ENCODE measurements at regions not wholly inside any gene's neighbourhood (a gene's known extent, or its start where the extent isn't known, plus 50 kb on each side); places are given as distances from the start of the nearest gene placed in this dataset.
"Not testable (repeated sequence)": the region's sequence is repeated elsewhere in the genome, so short reads cannot be mapped to it uniquely, and the experiment has no call there.

DNA sequence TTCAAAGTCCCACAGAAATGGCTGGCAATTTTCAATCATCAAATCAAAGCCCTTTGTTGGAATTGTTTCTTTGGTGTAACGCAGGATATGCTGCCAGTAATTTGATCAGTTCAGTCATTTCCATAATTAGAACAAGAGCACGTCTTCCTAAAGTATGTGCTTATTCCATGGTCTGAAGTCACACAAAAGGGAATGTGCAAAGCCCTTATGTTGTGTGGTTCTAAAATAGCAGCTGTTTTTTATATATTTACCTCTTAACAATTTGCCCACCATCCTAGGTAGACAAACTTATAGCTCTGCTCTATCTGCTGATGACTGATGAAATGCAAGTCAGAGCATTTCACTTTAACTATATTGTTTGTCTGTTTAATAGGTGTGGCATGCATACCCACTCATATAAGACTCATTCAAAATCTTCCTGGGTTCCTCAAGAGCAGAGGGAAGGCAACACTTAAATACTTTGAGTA lies 176.1 kb upstream of the SLC38A2 start:
- no peak for DNase-seq (ENCODE audit: low spot score)

DNA sequence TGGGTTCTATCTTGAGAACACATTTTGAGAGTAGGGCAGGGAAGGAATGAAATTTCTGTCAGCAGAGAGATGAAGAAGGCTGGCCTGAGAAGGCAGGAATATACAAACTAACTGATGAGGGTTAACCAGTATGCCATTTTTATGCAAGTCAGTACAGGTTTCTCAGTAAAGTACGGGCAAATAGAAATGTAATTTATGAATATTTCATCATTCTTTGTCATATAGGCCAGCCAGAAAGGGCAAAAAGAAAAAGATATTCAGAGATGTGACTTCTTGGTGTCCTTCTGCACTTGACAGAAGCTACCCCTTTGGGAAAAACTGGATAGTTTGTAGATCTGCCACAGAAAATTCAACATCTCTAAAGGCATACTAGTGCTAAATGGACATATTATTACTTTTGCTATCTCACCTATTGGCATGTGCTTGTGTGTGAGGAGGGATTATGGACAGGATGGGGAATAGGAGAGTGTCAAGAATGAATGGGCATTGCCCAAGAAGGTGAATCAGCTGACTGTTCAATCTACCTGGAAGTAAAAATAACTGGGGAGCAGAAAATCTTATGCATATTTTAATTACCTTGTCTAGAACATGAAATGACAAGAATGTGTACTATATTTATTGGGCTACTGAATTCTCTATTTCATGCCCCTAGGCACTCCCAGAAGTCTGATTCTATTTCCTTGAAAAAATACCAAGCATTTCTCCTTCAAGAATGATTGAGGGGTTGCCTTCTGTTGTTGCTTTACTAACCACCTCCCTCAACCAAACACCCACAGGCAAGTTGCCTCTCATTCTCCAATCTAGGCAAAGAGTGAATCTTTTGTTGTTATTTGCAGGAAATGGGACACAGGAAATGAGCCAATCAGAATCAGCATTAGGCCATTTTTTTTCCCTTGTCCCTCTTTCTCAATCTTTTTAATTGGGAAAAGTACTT lies 175.1 kb upstream of the SLC38A2 start:
- DNase-seq (ENCODE audit: low spot score): no peak

DNA sequence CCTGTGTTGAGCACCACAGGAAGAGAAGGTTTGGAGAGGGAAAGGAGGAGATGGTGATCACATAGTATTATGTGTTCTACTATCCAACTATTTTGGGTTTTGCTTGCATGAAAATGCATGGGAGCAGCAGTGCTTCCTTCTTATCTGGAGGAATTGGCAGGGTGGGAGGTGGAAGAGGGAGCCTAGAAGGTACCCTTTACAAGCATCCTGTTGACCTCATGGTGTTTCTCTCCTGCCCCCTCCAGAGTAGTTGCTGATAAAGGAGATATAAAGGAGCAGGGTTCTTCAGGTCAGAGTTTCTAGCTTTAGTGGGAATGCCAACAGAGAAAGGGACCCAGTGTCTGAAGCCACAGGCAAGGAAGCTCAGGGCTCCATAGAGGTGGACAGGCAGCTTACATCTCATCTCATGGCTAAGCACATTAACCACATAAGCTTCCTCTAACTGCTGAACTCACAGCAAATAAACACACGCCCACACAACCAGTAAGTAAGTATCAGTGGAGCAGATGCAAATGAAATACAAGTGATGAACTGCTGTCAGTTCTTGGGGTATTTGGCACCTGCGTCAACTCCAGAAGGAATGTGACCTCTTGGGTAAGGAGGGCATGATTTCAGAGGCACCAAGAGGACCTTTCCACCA lies 174.2 kb upstream of the SLC38A2 start:
- DNase-seq (ENCODE audit: low spot score): no peak

DNA sequence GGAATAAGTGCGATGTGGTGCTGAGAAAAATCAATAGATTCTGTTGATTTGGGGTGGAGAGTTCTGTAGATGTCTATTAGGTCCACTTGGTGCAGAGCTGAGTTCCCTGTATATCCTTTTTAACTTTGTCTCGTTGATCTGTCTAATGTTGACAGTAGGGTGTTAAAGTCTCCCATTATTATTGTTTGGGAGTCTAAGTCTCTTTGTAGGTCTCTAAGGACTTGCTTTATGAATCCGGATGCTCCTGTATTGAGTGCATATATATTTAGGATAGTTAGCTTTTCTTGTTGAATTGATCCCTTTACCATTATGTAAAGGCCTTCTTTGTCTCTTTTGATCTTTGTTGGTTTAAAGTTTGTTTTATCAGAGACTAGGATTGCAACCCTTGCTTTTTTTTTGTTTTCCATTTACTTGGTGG lies 170.8 kb upstream of the SLC38A2 start:
- not testable (repeated sequence) for DNase-seq (ENCODE audit: low spot score)

DNA sequence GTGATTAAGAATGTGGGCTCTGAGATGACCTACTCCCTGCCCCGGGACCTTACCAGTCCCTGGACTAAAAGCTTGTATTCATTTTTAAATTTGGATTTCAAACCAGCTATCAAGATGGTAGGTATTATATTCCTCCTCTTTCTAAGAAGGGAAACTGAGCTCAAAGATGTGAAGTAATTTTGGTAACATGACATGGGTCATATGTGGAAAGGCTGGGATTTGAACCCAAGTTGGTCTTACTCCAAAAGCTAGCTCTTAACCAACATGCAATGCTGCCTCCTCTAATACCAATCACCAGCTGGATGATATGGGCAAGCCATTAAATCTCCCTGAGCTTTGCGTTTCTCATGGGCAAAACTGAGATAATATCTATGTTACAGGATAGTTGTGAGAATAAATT lies 166.4 kb upstream of the SLC38A2 start:
- no peak for DNase-seq (ENCODE audit: low spot score)

DNA sequence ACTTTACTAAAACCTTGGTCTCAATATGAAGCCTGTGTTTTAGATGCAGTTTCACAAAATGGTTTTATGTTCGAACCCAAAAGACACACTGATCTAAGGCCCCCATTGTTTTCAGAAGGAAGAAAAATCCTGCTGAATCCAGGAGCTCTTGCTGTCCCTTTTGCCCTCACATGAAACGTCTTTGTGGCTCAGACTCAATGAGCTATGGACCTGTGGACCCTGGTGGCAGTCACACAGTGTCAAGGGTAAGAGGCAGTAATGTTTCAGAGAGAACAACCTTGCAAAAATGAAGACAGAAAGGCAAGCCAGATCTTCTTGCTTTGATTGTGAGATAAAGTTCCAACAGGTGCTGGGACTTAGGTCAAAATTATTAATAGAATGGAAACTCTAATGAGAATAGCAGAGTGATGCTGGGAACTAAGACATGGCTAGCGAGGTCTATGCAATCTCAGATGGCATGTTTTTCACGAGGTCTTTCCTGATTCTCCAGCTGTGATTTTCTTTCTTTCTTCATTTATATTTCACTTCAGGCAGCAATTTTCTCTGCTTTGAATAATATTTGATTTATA lies 164.9 kb upstream of the SLC38A2 start:
- DNase-seq (ENCODE audit: low spot score): no peak

DNA sequence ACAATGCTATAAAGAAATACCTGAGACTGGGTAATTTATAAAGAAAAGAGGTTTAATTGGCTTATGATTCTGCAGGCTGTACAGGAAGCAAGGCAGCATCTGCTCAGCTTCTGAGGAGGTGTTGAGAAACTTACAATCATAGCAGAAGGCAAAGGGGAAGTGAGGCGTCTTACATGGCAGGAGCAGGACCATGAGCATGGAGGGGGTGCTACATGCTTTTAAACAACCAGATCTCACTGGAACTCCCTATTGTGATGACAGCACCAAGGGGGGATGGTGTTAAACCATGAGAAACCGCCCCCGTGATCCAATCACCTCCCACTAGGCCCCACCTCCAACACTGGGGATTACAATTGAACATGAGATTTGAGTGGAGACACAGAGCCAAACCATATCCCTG lies 163.7 kb upstream of the SLC38A2 start:
- DNase-seq (ENCODE audit: low spot score): not testable (repeated sequence)

DNA sequence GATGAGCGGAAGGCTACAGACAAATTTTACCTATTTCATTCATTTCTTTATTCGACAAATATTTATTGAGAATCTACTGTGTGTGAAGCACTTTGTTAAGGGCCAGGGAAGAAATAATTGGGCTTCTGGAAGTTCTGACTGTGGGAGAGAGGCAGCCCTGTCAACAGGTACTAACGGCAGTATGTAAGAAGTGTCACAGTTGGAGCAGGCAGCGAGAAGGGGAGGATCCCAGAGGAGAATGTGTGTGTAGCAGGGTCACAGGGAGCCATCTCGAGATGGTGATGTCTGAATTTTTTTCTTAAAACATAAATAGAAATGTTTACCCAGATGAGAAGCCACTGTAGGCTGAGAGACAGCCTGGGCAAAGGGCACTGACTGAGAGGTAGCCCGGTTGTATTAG lies 163.3 kb upstream of the SLC38A2 start:
- DNase-seq (ENCODE audit: low spot score): no peak

DNA sequence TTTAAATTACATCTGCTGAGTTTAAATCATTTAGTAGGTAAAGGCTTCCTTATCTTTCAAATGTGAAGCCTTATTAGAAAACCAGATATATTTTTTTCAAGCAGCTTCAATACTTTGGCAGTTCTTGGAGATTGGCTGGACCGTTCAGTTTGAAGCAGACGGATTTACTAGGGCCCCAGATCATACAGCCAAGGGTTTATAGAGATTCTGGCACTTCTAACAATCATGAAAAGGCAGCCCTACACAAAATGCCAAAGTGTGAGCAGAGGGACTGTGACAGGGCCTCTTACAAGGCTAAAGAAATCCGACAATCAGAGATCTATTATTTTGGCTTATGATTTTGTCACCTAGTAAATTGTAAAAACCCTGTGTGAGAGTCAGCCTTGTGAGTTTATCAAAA lies 162.8 kb upstream of the SLC38A2 start:
- no peak for DNase-seq (ENCODE audit: low spot score)

DNA sequence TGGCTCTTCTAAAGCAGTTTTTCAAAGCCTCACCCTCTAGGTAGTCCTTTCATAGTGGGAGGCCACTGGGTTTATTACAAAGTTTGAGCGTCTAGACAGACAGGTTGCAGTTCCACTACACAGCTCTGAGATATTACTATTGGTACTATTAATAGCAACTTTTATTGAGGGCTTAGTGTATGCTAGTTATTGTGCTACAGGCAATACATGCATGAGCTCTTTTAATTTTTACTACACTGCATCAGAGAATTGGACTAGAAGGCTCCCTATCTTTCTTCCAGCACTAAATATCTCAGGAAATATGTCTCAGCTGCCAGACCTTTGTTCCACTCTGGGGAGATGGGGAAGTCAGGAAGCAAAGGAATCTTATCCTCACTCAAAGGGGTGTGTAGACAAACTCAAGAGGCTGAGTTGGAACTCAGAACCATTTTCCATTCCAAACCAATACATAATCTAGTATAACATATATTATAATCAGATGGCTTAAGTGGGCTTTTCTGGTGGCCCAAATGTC lies 161.8 kb upstream of the SLC38A2 start:
- no peak for DNase-seq (ENCODE audit: low spot score)

DNA sequence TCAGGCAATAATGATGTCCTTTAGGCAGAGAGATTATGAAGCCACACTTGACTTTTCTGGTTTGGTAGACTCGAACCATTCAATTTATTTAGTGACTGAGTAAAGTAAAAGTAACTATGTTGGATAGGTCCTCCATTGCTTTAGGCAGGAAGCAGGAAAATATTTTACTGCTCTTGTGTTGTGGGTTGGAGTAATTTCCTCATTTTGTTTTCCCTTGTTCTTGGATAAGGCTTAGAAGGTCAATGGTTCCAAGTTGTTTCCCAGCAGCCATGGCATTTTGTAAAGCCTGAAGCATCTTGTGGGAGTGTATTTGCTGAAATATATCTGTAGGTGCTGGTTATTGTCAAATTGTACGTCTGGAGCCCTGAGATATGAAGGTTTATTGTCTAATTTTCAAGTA lies 161.2 kb upstream of the SLC38A2 start:
- no peak for DNase-seq (ENCODE audit: low spot score)

DNA sequence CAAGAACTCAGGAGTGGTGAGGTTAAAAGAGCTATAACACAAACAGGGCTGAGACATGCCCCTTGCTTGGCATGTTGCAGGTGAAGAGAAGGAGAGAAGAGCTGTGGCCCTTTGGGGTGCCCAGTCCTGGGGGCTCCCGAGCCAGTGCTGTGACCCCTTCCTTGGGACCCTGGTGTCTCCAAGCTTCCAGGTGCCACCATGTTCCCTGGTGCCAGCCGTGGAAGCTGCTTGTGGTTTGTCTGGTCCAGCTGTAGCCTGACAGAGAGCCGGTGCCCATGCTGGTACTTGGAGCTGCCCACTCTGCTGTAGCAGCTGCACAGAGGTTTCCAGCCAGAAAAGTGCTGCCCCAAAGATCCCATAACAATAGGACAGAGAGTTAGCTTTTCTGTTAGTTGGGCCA lies 159.2 kb upstream of the SLC38A2 start:
- no peak for DNase-seq (ENCODE audit: low spot score)

DNA sequence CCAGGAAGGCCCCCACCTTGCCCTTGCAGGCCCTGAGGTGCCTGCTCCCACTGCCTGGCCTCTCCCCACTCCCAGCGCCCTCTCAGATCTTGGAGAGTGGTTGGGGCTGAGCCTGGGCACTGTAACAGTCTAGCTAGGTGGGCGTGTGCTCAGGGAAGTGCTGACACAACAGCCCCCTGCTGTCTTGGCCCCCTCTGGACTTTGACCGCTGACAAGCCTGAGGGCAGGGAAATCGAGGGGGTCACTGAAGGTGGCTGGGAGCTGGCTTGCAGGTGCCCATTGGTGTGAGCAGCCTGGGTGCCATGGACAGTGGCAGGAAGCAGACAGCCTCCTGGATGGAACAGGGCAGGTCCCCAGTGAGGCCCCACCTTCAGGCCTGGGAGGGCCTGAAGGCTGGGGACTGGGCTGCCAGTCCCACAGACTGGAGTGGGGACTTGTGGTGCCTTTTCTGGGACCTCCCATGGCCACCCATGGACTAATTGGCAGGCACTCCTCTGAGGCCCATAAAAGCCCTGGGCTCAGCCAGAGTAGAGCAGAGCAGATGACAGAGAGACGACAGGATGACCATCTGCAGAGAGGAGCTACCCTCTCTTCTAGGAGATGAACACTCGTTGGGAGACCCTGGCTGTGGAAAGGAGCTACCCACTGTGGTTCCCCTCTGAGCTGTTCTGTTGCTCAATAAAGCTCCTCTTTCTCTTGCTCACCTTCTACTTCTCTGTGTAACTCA lies 158.6 kb upstream of the SLC38A2 start:
- DNase-seq (ENCODE audit: low spot score): no peak

DNA sequence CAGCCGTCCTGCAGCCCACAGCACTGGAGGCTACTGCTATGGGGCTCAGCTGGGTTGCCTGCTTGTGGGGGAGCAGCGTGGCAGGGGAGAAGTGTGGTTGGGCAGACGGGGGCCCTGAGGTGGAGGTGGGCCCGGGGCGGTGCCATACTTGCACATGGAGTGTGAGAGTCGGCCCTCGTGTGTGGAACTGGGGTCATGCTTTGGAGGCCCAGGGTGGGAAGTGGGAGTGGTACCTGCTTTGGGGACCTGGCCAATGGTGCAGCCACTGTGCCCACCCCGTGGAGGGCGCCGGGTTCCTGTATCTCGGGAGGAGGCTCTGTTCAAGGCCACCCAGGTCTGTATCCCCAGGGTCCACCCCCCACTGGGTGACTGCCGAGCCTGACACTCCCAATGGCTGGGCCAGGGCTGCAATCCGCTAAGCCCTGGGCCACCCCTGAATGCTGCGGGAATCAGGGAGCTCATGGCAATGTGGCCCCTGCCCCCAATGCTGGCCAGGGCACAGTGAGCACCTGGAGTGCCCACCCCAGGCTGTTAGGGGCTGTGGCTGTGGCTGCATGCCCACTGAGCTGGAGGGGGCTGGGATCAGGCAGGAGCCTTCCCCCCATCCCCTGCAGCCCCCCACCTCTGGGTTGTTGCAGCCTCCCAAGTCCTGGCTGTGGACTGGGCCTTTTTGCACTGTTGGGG lies 157.9 kb upstream of the SLC38A2 start:
- no peak for DNase-seq (ENCODE audit: low spot score)

DNA sequence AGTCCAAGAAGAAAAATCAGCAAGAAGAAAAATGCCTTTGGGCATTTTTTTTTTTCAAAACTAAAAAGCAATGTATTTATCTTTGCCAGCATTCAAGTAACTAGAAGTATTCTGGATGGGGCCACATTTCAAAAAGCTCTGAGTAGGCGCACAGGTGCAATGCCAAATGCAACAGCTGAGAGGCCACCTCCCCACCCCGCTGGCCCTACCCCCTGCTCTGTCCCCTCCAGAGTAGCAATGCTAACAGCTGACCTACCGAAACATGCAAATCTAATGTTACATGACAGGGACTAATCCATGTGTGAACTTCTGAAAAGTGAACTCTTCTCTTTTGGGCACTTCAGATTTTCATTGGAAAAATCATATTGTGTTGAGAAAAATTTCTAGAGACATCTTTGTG lies 153.7 kb upstream of the SLC38A2 start:
- no peak for DNase-seq (ENCODE audit: low spot score)

DNA sequence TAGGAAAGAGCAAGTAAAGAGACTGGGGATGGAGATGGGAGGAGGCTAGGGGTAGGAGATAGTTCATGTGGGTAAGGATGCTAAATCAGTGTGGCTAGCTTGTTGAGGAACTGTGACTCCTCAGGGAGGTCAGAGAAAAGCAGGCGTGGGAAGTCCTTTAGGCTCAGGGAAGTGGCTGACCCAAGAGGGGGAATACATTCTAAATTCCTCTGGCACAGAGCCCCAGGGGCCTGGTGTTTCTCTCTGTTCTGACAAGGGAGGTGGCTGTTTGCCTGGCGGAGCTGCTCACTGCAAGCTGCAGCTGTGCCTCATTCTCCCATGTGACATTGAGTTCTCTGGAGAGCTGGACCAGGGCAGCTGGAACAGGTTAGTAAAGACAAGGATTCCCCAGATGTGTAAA lies 152.2 kb upstream of the SLC38A2 start:
- DNase-seq (ENCODE audit: low spot score): no peak

DNA sequence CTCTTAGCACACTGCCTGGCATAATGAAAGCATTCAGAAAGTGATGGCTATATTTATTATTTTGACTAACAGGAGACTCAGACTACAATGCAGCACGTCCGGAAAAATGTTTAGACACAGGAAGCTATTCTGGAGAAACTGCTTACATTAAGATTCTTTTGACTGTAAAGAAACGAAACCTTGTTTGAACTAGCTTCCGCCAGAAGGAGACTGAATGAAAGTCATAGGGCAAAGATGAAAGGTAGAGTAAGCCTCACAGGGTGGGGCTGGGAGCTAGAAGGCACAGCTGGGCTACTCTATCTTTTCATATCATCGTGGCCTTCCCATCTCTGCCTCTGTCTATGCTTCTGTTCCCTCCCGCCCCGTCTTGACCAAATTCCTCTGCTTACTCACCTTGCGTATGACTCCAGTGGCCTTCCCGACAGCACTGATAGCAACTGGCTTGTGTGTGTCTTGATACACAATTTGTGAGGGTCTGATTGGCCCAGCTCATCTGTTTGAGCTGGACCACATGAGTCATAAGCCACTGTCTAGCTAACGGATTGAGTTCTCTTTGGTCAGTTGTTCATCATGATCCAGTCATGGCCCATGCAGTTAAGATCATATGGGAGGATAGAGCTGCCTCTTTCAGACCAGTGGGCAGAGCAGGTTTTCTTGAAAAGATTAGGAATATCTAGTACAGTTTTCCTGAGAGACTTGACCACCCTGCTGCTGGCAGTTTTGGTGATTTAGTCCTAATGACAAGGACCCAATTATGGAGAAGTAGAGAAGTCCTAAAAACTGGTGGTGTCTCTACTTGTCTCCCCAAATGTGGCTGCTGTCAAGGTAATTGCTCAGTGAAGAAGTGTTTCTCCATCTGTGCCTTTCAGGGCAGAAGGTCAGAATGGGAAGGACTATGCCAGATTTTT lies 151.5 kb upstream of the SLC38A2 start:
- DNase-seq (ENCODE audit: low spot score): peak; percentile 40

DNA sequence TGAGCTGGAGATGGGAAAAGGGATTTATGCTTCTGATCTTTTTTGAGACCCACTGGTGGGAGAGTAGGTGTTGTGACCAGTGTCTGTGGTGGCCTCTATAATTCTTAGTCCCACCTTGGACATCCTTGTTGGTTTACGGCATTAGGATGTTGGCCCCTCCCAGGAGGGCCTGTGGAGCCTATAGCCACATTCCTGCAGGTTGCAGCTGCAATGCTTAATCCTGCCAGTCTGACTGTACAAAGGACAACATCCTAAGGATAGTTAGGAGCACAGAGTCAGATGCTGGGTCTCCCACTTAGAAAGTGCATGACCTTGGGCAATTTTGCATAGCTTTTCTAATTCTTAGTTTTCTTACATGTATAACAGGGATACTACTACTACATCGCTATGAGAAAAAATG lies 150.9 kb upstream of the SLC38A2 start:
- DNase-seq (ENCODE audit: low spot score): peak; percentile 4

DNA sequence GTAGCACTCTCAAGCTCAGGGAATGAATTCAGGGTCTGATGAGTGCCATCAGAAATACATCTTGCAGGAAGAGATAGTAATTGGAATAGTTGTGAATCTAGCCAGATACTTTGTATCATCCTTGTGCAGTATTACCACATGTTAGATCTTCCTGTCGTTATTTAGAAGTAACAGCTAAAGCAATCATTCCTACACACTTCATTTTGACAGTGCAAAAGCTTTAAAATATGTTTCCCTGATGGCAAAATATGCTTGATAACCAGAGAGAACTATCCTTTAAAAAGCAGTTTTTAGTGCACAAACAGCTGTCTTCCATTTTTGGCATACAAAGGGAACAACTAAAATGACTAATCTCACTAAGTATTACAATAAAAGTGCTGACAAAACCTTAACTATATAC lies 149.5 kb upstream of the SLC38A2 start:
- DNase-seq (ENCODE audit: low spot score): no peak

DNA sequence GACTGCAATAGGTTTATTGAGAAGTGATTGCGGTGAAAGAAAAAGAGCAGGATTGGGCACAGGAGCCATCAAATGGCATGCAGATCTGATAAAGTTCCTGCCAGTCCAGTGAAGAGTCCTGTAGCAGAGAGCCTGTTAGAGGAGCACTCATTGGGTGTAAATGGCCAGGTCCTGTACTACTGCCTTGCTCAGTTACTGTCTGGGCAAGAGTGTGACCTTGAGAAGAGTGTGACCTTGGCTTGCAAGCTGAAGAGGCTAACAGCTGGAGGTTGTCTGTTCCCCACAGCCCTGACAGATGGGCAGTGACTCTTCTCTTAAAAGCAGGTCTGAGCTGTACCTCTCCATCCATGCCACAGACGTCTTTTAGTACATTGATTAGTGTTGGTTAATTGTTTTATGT lies 148.6 kb upstream of the SLC38A2 start:
- DNase-seq (ENCODE audit: low spot score): no peak
